Small intestine (tissue), 7 donors: ENCODE measurements at regions not wholly inside any gene's neighbourhood (a gene's known extent, or its start where the extent isn't known, plus 50 kb on each side); places are given as distances from the start of the nearest gene placed in this dataset.

Experiments
- DNase-seq, 2 donors: peaks; one replicate each; pipeline versions ENCODE4 v3.0.0 to v3.0.0-alpha.2; 2013
- FAIRE-seq: peaks from 2 replicates; lab custom pipeline; 2012; peaks lifted over from hg19 to GRCh38; lab: Jason Lieb, UNC
- H3K27ac ChIP-seq, 3 donors: one replicate each; pipeline ENCODE4 v1.5.1; 2013; ENCODE audit warnings: low read length in 2 of 3, mild to moderate bottlenecking in 2 of 3, control low read depth in 1 of 3, inconsistent platforms in 1 of 3, low read depth in 1 of 3, moderate library complexity in 1 of 3
- H3K27me3 ChIP-seq, 3 donors: one replicate each; pipeline ENCODE4 v1.6.1; 2013; ENCODE audit warnings: low read length in 3 of 3, inconsistent platforms in 1 of 3; ENCODE audit not compliant: control insufficient read depth in 3 of 3, insufficient read depth in 3 of 3
- H3K36me3 ChIP-seq, 3 donors: one replicate each; pipeline ENCODE4 v1.6.1; 2013; ENCODE audit warnings: low read length in 3 of 3, inconsistent platforms in 1 of 3, low read depth in 1 of 3, mild to moderate bottlenecking in 1 of 3, moderate library complexity in 1 of 3; ENCODE audit not compliant: control insufficient read depth in 3 of 3, insufficient read depth in 2 of 3
- H3K4me1 ChIP-seq, 3 donors: one replicate each; pipeline ENCODE4 v1.6.1; 2013; ENCODE audit warnings: low read length in 2 of 3, inconsistent platforms in 1 of 3, low read depth in 1 of 3, mild to moderate bottlenecking in 1 of 3, moderate library complexity in 1 of 3; ENCODE audit not compliant: control insufficient read depth in 3 of 3, insufficient read depth in 2 of 3
- H3K4me3 ChIP-seq, 3 donors: one replicate each; pipeline ENCODE4 v1.5.1; 2013; ENCODE audit warnings: low read length in 3 of 3, control low read depth in 1 of 3, inconsistent platforms in 1 of 3, low read depth in 1 of 3, mild to moderate bottlenecking in 1 of 3, moderate library complexity in 1 of 3
- H3K9me3 ChIP-seq, 2 donors: one replicate each; pipeline ENCODE4 v1.6.1; 2013; ENCODE audit warnings: low read depth in 1 of 2, low read length in 1 of 2; ENCODE audit not compliant: control insufficient read depth in 2 of 2, insufficient read depth in 1 of 2
- WGBS, 3 donors: extraction: QIAGEN DNeasy Blood & Tissue Kit; methylation state at CpG; one replicate each; pipeline ENCODE4 v1.1.7; 2013; 5-methylcytosine and 5-hydroxymethylcytosine counted together
- donor health status: healthy with polysubstance abuse.
- donor health status: control.
- donor health status: control.
- donor health status: Bipolar disorder and iron deficiency.
- donor health status: healthy.

DNA sequence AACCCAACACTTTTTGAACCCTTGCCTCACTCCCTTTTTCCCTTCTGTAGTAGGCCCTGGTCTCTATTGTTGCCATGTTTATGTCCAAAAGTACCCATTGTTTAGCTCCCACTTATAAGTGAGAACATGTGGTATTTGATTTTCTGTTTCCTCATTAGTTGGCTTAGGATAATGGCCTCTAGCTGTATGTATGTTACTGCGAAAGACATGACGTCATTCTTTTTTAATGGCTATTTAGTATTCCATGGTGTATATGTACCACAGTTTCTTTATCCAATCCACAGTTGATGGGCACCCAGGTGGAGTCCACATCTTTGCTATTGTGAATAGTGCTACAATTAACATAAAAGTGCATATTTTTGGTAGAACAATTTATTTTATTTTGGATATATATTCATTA, 90.3 kb upstream of the PTPRD start:
- Histone ChIP-seq H3K4me1 (no peaks in the 10 kb centered on the region), H3K27me3 (no peaks in the 10 kb centered on the region), H3K27ac (no peak overlapping the region), H3K36me3 (no peaks in the 10 kb centered on the region), H3K4me3 (no peak overlapping the region), H3K9me3 (no peaks in the 10 kb centered on the region)
- no peak for DNase-seq
- FAIRE-seq: no peak
- 90 to 93% (median 91%) methylated on average over 2 of the region's 2 CpGs for WGBS, 3 donors

DNA sequence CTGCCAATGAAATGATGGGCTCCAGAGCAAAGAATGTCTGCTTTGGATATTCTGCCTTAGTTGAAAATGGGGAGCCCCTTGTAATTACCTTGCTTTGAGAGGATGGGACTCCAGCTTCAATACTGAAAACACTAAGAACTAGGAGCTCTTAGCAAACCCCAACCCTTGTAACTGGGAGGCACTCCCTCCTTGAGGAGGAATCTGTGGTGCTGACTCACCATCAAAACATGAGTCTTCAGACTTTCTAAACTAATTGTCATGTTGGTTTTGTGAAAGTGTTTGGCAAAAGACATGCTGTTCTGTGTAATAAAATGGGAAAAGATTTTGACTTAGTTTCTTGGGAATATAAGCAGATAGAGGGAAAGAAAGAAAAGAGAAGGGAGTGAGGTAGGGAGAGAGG, 91.9 kb upstream of the PTPRD start:
- no peak overlapping the region for H3K4me3 ChIP-seq
- DNase-seq (no peak), FAIRE-seq (no peak)
- no peaks in the 10 kb centered on the region for H3K36me3 ChIP-seq
- no peaks in the 10 kb centered on the region for H3K9me3 ChIP-seq
- no peak overlapping the region for H3K27ac ChIP-seq
- H3K27me3 ChIP-seq: no peaks in the 10 kb centered on the region
- no peaks in the 10 kb centered on the region for H3K4me1 ChIP-seq

GRCh38 chr9:10705383-10705782, 92.6 kb upstream of the PTPRD start:
- no peak overlapping the region for H3K27ac ChIP-seq
- H3K36me3 ChIP-seq: no peaks in the 10 kb centered on the region
- FAIRE-seq: no peak
- no peak for DNase-seq
- H3K4me3 ChIP-seq: no peak overlapping the region
- no peaks in the 10 kb centered on the region for H3K27me3 ChIP-seq
- H3K9me3 ChIP-seq: no peaks in the 10 kb centered on the region
- H3K4me1 ChIP-seq: no peaks in the 10 kb centered on the region
- 19 to 33% (median 31%) methylated on average over 1 of the region's 1 CpG for WGBS, 3 donors

DNA sequence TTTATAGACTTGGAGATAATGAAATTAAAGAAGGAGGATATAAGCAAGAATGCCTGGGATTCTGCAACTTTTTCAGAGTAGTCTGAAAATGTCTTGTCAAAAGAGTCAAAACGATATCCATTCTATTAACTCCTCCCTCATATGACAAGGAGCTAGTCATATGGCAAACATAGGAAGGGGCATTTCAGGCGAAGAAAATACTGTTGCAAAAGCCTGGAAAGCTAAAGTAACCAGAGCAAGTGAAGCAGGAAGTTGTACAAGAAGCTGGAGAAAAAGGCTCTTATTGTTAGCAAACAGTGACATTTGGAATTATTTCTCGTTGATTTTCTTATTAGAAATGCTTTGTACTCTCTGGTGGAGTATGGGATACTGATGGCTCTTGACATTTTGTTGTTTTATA, 94.0 kb upstream of the PTPRD start:
- no peaks in the 10 kb centered on the region for H3K9me3 ChIP-seq
- H3K27ac ChIP-seq: no peak overlapping the region
- H3K27me3 ChIP-seq: no peaks in the 10 kb centered on the region
- 54 to 55% (median 55%) methylated on average over 3 of the region's 3 CpGs for WGBS, 3 donors
- FAIRE-seq (no peak), DNase-seq (no peak)
- no peaks in the 10 kb centered on the region for H3K4me1 ChIP-seq
- H3K36me3 ChIP-seq: no peaks in the 10 kb centered on the region
- H3K4me3 ChIP-seq: no peak overlapping the region

GRCh38 chr9:10721301-10721700, 108.5 kb upstream of the PTPRD start:
- Histone ChIP-seq H3K27ac (no peak overlapping the region), H3K9me3 (no peaks in the 10 kb centered on the region), H3K27me3 (no peaks in the 10 kb centered on the region), H3K4me3 (no peak overlapping the region), H3K4me1 (no peaks in the 10 kb centered on the region), H3K36me3 (no peaks in the 10 kb centered on the region)
- no peak for FAIRE-seq
- DNase-seq: no peak

DNA sequence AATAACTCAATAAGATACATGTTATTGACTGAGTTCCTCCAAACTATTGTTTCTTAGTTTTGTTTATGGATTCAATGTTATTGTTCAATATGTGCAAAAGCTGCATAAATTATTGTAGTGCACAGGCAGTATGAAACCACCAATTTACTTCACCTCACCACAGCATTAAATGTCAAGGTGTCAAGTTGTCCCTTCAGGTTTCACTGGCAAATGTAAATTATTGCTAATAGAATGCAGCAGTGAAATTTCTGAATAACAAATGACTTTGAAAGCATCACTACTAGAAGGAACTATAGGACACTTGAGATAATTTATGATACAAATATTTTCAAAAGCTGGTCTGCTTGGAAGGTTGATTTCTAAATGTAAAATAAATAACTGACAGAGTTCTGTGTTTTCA, 116.4 kb upstream of the PTPRD start:
- no peak overlapping the region for H3K4me3 ChIP-seq
- no peak for DNase-seq
- no peaks in the 10 kb centered on the region for H3K27me3 ChIP-seq
- H3K9me3 ChIP-seq: no peaks in the 10 kb centered on the region
- H3K27ac ChIP-seq: no peak overlapping the region
- no peak for FAIRE-seq
- H3K4me1 ChIP-seq: no peaks in the 10 kb centered on the region
- H3K36me3 ChIP-seq: no peaks in the 10 kb centered on the region

DNA sequence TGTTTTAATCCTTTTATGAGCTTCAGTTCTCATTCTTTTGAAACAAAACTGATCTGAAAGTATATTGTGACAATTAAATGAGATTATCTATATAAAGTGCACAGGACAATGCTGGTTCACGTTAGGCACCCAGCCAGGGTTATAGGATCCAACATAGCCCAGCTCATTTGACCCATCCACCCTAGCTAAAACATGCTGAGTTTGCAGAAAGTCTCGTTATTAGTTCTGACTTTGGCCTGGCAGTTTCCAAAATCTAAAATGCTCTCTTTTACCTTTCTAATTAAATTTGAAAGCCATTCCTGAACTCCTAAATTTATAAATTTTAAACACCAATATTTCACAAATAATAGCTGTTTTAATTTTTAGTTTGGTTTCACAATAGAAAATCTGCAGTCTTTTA, 131.9 kb upstream of the PTPRD start:
- Histone ChIP-seq H3K27me3 (no peaks in the 10 kb centered on the region), H3K36me3 (no peaks in the 10 kb centered on the region), H3K4me3 (no peak overlapping the region), H3K9me3 (no peaks in the 10 kb centered on the region), H3K4me1 (no peaks in the 10 kb centered on the region), H3K27ac (no peak overlapping the region)
- WGBS, 3 donors: 39 to 60% (median 55%) methylated on average over 2 of the region's 2 CpGs
- FAIRE-seq (no peak), DNase-seq (no peak)

GRCh38 chr9:10753474-10753873, 140.7 kb upstream of the PTPRD start:
- 47 to 68% (median 56%) methylated on average over 2 of the region's 2 CpGs for WGBS, 3 donors
- no peak overlapping the region for H3K27ac ChIP-seq
- no peak overlapping the region for H3K4me3 ChIP-seq
- H3K27me3 ChIP-seq: no peaks in the 10 kb centered on the region
- no peak for FAIRE-seq
- DNase-seq: no peak
- H3K4me1 ChIP-seq: no peaks in the 10 kb centered on the region
- H3K36me3 ChIP-seq: no peaks in the 10 kb centered on the region
- no peaks in the 10 kb centered on the region for H3K9me3 ChIP-seq

GRCh38 chr9:10764481-10764880, 151.7 kb upstream of the PTPRD start:
- FAIRE-seq: no peak
- H3K27me3 ChIP-seq: no peaks in the 10 kb centered on the region
- 80 to 87% (median 84%) methylated on average over 3 of the region's 3 CpGs for WGBS, 3 donors

More at GRCh38 chr9:10764481-10764880, 151.7 kb upstream of the PTPRD start:
- H3K4me3 ChIP-seq: no peak overlapping the region
- no peak for DNase-seq
- H3K4me1 ChIP-seq: no peaks in the 10 kb centered on the region
- no peak overlapping the region for H3K27ac ChIP-seq
- no peaks in the 10 kb centered on the region for H3K36me3 ChIP-seq
- no peaks in the 10 kb centered on the region for H3K9me3 ChIP-seq
